HepG2 (cell line): ENCODE measurements at regions not wholly inside any gene's neighbourhood (a gene's known extent, or its start where the extent isn't known, plus 50 kb on each side); places are given as distances from the start of the nearest gene placed in this dataset.

Source experiments
- ATAC-seq: fragments of 200-7000 bp; cut with Tn5 transposase; 3 replicates; pipeline ENCODE4 v1.9.1; 2020; ENCODE audit warnings: mild to moderate bottlenecking, moderate library complexity
- BruUV-seq: library from RNA; stranded (reverse); fragments of 400-500 nt; replicated peaks from 2 replicates; lab custom pipeline; 2021; lab: Mats Ljungman, UMichigan
- CTCF ChIA-PET: fragments of 300-600 bp; formaldehyde crosslinking; extraction: SDS; loops from one replicate; lab custom pipeline; 2021; ENCODE audit warnings: low total read pairs, inconsistent platforms, low intra/inter-chr PET ratio; lab: Yijun Ruan, JAX
- POLR2A ChIA-PET: fragments of 350-600 bp; sonication (Branson Sonifier 250); formaldehyde crosslinking; loops from one replicate; lab custom pipeline; 2020; ENCODE audit warnings: antibody characterized with exemption, inconsistent platforms; lab: Yijun Ruan, JAX
- DNase-seq: peaks from one replicate; pipeline ENCODE4 v3.0.0-alpha.2; 2015; ENCODE audit warnings: low spot score
- FAIRE-seq: peaks from 3 replicates; lab custom pipeline; 2011; peaks lifted over from hg19 to GRCh38; lab: Jason Lieb, UNC
- H2AFZ ChIP-seq: one replicate; pipeline ENCODE4 v1.6.1; 2011; ENCODE audit warnings: low read length, inconsistent platforms
- H3K27ac ChIP-seq: fragments of 300-600 bp; 3 replicates; pipeline ENCODE4 v1.8.0; 2011; ENCODE audit warnings: mixed run types, mild to moderate bottlenecking, mixed read lengths, low read length, inconsistent platforms; ENCODE audit not compliant: insufficient read depth; ENCODE audit errors: extremely low read length
- H3K27me3 ChIP-seq, 2 experiments: fragments of 200-600 bp in 1 of 2; 2 replicates in 1 of 2; 3 replicates in 1 of 2; pipeline versions ENCODE4 v1.6.0 to v1.8.0; 2011; ENCODE audit warnings: low read length in 2 of 2, mild to moderate bottlenecking in 2 of 2, moderate library complexity in 2 of 2, inconsistent platforms in 1 of 2; ENCODE audit not compliant: insufficient read depth in 2 of 2, control insufficient read depth in 1 of 2
- H3K36me3 ChIP-seq, 2 experiments: fragments of 200-600 bp in 1 of 2; replicated peaks in 1 of 2; 2 replicates in 1 of 2; 3 replicates in 1 of 2; pipeline versions ENCODE4 v1.5.1 to v1.8.0; 2011; ENCODE audit warnings: low read length in 2 of 2, inconsistent platforms in 1 of 2; ENCODE audit not compliant: insufficient read depth in 2 of 2, control insufficient read depth in 1 of 2
- H3K4me1 ChIP-seq: 2 replicates; pipeline ENCODE4 v1.5.1; 2012; ENCODE audit warnings: low read length, inconsistent platforms; ENCODE audit not compliant: insufficient read depth
- H3K4me2 ChIP-seq: 2 replicates; pipeline ENCODE4 v1.6.0; 2011; ENCODE audit warnings: low read depth, low read length, inconsistent platforms
- H3K4me3 ChIP-seq, 3 experiments: fragments of 200-600 bp in 1 of 3; sonication (generic), shearing (Covaris generic) in 1 of 3; replicated peaks in 1 of 3; 2 replicates each; pipeline ENCODE4 v1.5.1; 2011 to 2016; ENCODE audit warnings: low read length in 3 of 3, inconsistent platforms in 2 of 3, low read depth in 2 of 3, mild to moderate bottlenecking in 2 of 3, control low read depth in 1 of 3, mixed read lengths in 1 of 3; ENCODE audit not compliant: insufficient read depth in 1 of 3
- H3K79me2 ChIP-seq: one replicate; pipeline ENCODE4 v1.6.1; 2011; ENCODE audit warnings: low read length, inconsistent platforms; ENCODE audit not compliant: insufficient read depth
- H3K9ac ChIP-seq: 2 replicates; pipeline ENCODE4 v1.6.0; 2011; ENCODE audit warnings: mild to moderate bottlenecking, low read depth, low read length, inconsistent platforms; ENCODE audit not compliant: insufficient read depth
- H3K9me3 ChIP-seq: 2 replicates; pipeline ENCODE4 v1.5.1; 2012; ENCODE audit warnings: mild to moderate bottlenecking, low read length
- H4K20me1 ChIP-seq: 2 replicates; pipeline ENCODE4 v1.6.0; 2011; ENCODE audit warnings: inconsistent platforms, mild to moderate bottlenecking, low read length, moderate library complexity; ENCODE audit not compliant: insufficient read depth
- KLF13 ChIP-seq: sonication (generic); formaldehyde crosslinking; IDR thresholded peaks from 2 replicates; pipeline ENCODE4 v1.4.0; 2020; ENCODE audit warnings: mild to moderate bottlenecking, missing genetic modification reagents
- NCOA1 ChIP-seq: sonication (generic); formaldehyde crosslinking; IDR thresholded peaks from 2 replicates; pipeline ENCODE4 v1.9.0; 2021; ENCODE audit warnings: missing genetic modification reagents
- NONO ChIP-seq, 2 experiments: fragments of 450-650 bp in 1 of 2; sonication (generic) in 1 of 2; formaldehyde crosslinking in 1 of 2; IDR thresholded peaks in 1 of 2; conservative IDR thresholded peaks in 1 of 2; 2 replicates each; pipeline versions ENCODE4 v1.6.1 to v1.8.0; 2017 to 2022; ENCODE audit warnings: mild to moderate bottlenecking in 1 of 2, missing genetic modification reagents in 1 of 2, moderate library complexity in 1 of 2
- NR2F1 ChIP-seq, 2 experiments: fragments of 450-650 bp in 1 of 2; formaldehyde crosslinking in 1 of 2; IDR thresholded peaks; 2 replicates each; pipeline versions ENCODE4 v1.5.0 to v1.6.1; 2016 to 2020; ENCODE audit warnings: mild to moderate bottlenecking in 1 of 2, missing compliant biosample characterization in 1 of 2, missing genetic modification reagents in 1 of 2, moderate library complexity in 1 of 2
- PTBP1 ChIP-seq: fragments of 200-400 bp; formaldehyde crosslinking; IDR thresholded peaks from 2 replicates; pipeline ENCODE4 v1.6.1; 2018; ENCODE audit warnings: low read length, low read depth; ENCODE audit not compliant: poor library complexity, severe bottlenecking
- RARA ChIP-seq: IDR thresholded peaks from 2 replicates; pipeline ENCODE4 v1.6.1; 2016; ENCODE audit warnings: missing genetic modification reagents, missing compliant biosample characterization
- SNAPC4 ChIP-seq: sonication (generic); formaldehyde crosslinking; IDR thresholded peaks from 2 replicates; pipeline ENCODE4 v1.4.0; 2020; ENCODE audit warnings: mild to moderate bottlenecking, missing genetic modification reagents
- TOPORS ChIP-seq: sonication (generic); formaldehyde crosslinking; IDR thresholded peaks from 2 replicates; pipeline ENCODE4 v1.8.0; 2023; ENCODE audit warnings: mild to moderate bottlenecking, missing genetic modification reagents
- TSC22D2 ChIP-seq: sonication (generic); formaldehyde crosslinking; IDR thresholded peaks from 2 replicates; pipeline ENCODE4 v1.5.1; 2020; ENCODE audit warnings: missing genetic modification reagents, mild to moderate bottlenecking, borderline replicate concordance
- ZBTB7B ChIP-seq: sonication (generic); formaldehyde crosslinking; IDR thresholded peaks from 2 replicates; pipeline ENCODE4 v1.4.0; 2020; ENCODE audit warnings: missing genetic modification reagents
- ZNF143 ChIP-seq: sonication (generic); formaldehyde crosslinking; IDR thresholded peaks from 2 replicates; pipeline ENCODE4 v1.4.0; 2020; ENCODE audit warnings: missing genetic modification reagents
- ZNF674 ChIP-seq: sonication (generic); formaldehyde crosslinking; IDR thresholded peaks from 2 replicates; pipeline ENCODE4 v1.5.0; 2020; ENCODE audit warnings: low read depth, mild to moderate bottlenecking, missing genetic modification reagents
- ZNF782 ChIP-seq: sonication (generic); formaldehyde crosslinking; IDR thresholded peaks from 2 replicates; pipeline ENCODE4 v1.4.0; 2020; ENCODE audit warnings: missing genetic modification reagents, mild to moderate bottlenecking, borderline replicate concordance
- ZSCAN20 ChIP-seq: sonication (generic); formaldehyde crosslinking; IDR thresholded peaks from 2 replicates; pipeline ENCODE4 v1.4.0; 2020; ENCODE audit warnings: missing genetic modification reagents, mild to moderate bottlenecking, borderline replicate concordance
- WGBS: methylation state at CpG from one replicate; pipeline ENCODE4 v1.1.6; 2017; ENCODE audit warnings: low lambda C conversion rate; 5-methylcytosine and 5-hydroxymethylcytosine counted together
- in situ Hi-C: cut with HindIII; loops from 2 replicates; pipeline ENCODE4 v1.10.0; 2017; ENCODE audit warnings: low pct_unique_long_range_greater_than_20kb; ENCODE audit not compliant: extremely low pct_ligation_motif_present
- intact Hi-C: fragments of 100-400 bp; cut with micrococcal nuclease; formaldehyde crosslinking; loops from one replicate; pipeline ENCODE4 v1.10.0; 2022; ENCODE audit not compliant: unreplicated experiment

- no peak overlapping the region for H3K9ac ChIP-seq
- peaks cover 0 to 15% of the 10 kb centered on the region in 2 experiments; a peak in 1 of 5 replicates for H3K27me3 ChIP-seq
- DNase-seq (no peak), ATAC-seq (no peak), FAIRE-seq (no peak)
- H2AFZ ChIP-seq = no peak overlapping the region
- POLR2A ChIA-PET = no interaction called here
- no peaks in the 10 kb centered on the region for H3K79me2 ChIP-seq
- H3K4me3 ChIP-seq = no peak overlapping the region
- H4K20me1 ChIP-seq = no peaks in the 10 kb centered on the region
- intact Hi-C loops (loop anchor here (10.0 kb wide), 1 partner anchor 256 kb away; no protein-coding TSS in a partner anchor), in situ Hi-C loops (loop anchor here (10.0 kb wide), 1 partner anchor 256 kb away; no protein-coding TSS in a partner anchor)
- no peak overlapping the region for H3K4me2 ChIP-seq
- 15% methylated on average over 5 of the region's 9 CpGs for WGBS
- CTCF ChIA-PET = no interaction called here
- no peak overlapping the region for H3K27ac ChIP-seq
- no peaks in the 10 kb centered on the region for H3K9me3 ChIP-seq
- TF ChIP-seq SNAPC4 (CRISPR knock-in tag) = no peak
- no peak for TF ChIP-seq KLF13 (CRISPR knock-in tag)
- H3K36me3 ChIP-seq = no peaks in the 10 kb centered on the region
- H3K4me1 ChIP-seq = no peaks in the 10 kb centered on the region
- BruUV-seq = no TSS peak
These were observed 131.0 kb upstream of the TOPAZ1 start for GRCh38 chr3:44110648-44111047.

- Histone ChIP-seq H3K4me2 (no peak overlapping the region), H3K27me3 (peaks cover 0 to 15% of the 10 kb centered on the region in 2 experiments; a peak in 1 of 5 replicates), H3K79me2 (no peaks in the 10 kb centered on the region), H3K4me3 (no peak overlapping the region), H3K9me3 (no peaks in the 10 kb centered on the region), H4K20me1 (no peaks in the 10 kb centered on the region), H3K36me3 (no peaks in the 10 kb centered on the region), H3K4me1 (no peaks in the 10 kb centered on the region), H2AFZ (no peak overlapping the region), H3K9ac (no peak overlapping the region), H3K27ac (no peak overlapping the region)
- POLR2A ChIA-PET = no interaction called here
- no TSS peak for BruUV-seq
- no peak for DNase-seq
- 0% methylated on average over 2 of the region's 2 CpGs for WGBS
- no peak for FAIRE-seq
- CTCF ChIA-PET = no interaction called here
- intact Hi-C loops = loop anchor here (10.0 kb wide), 1 partner anchor 257 kb away; no protein-coding TSS in a partner anchor
- no peak for ATAC-seq
- in situ Hi-C loops = loop anchor here (10.0 kb wide), 1 partner anchor 257 kb away; no protein-coding TSS in a partner anchor
- no peak for TF ChIP-seq ZNF143 (CRISPR knock-in tag)
- no peak for TF ChIP-seq ZBTB7B (CRISPR knock-in tag)
- no peak for TF ChIP-seq ZSCAN20 (CRISPR knock-in tag)
- TF ChIP-seq ZNF674 = no peak
- TF ChIP-seq RARA (CRISPR knock-in tag) = no peak
- no peak for TF ChIP-seq TSC22D2
- no peak for TF ChIP-seq ZNF782
- no peak for TF ChIP-seq NR2F1 (CRISPR knock-in tag; IDR thresholded peaks at IDR 0.05)
- TF ChIP-seq NCOA1 (CRISPR knock-in tag) = no peak
- no peak for TF ChIP-seq TOPORS
- TF ChIP-seq PTBP1 = no peak
- TF ChIP-seq NONO (IDR thresholded peaks at IDR 0.05) = no peak
- no peak for TF ChIP-seq NONO (CRISPR knock-in tag; conservative IDR thresholded peaks at IDR 0.05)
These were observed 130.2 kb upstream of the TOPAZ1 start for GRCh38 chr3:44111482-44111881.
